ENCODE measurements at regions not wholly inside any gene's neighbourhood (a gene's known extent, or its start where the extent isn't known, plus 50 kb on each side); places are given as distances from the start of the nearest gene placed in this dataset.
"Not testable (repeated sequence)": the region's sequence is repeated elsewhere in the genome, so short reads cannot be mapped to it uniquely, and the experiment has no call there.

DNA sequence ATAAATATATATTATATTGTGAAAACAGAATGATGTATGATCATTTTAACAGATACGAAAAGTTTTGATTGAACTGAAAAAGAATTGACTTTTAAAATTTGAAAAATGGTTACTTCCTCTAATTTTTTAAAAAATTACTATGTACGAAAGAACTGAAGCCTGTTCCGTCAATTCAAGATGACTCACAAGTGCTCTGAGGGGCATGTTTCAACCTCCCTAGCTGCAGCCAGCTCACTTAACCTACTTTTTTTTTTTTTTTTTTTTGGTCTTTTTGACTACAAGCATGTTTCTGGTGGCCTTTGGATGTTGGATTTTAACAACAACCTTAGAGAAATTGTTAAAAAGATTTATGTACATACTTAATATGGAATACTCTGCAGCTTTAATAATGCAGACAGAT, 1139.3 kb downstream of the DIAPH3 start:
- DNase-seq, result no peak

DNA sequence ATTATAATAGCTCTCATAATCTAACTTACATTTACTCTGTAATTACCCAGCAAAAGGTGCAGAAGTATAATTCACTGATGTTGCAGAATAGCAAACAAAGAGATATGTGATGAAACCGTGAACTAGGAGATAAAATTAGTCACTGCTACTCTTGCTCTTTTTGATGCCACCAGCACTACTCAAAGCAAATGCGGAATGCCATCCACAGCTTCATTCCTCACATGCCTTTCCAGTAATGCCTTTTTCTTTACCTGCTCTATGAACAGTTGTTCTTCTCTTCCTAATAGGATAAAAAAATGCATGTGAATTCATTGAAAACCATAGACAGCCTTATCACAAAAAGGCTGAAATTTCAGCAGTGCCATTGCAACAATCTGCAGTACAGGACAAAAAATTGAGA, 1129.5 kb downstream of the DIAPH3 start:
- DNase-seq, result no peak

DNA sequence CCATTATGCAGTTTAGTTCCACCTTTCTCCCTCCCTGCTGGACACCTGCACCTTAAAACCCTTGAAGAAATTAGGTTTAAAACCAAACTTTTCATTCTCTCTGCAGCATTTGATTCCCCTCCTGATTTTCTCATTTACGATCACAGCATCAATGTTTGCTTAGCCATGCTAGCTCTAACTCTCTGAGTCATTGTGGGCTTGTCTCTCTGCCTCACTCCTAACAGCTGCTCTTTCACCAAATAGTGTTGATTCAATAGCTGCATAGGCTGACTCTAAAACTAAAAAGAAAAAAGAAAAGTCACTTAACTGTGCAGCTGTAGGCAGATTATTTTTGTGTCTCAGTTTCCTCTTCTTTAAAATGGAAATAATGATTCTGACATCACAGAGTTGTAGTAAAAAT, 1124.9 kb downstream of the DIAPH3 start:
- no peak for DNase-seq

GRCh38 chr13:59043016-59043415, 1120.7 kb downstream of the DIAPH3 start:
- DNase-seq, result no peak

DNA sequence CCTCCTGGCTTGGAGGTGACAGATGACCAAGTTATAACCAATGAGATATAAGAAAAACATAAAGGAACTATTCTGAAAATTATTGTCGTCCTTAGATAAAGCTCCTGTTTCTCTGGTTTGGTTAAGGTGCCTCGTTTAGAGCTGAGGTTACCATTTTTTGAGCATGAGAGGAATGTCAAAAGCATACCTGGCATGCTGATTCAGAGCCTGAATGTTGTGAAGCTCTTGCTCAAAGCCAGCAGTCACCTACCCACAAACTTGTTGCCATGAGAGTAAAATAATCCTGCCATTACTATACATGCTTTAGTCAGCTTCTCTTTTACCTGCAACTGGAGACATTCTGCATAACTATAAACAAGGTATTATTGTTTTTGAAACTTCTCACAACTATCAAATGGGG, 1116.2 kb downstream of the DIAPH3 start:
- no peak for DNase-seq

- DNase-seq, result no peak
These were observed 1102.1 kb downstream of the DIAPH3 start for GRCh38 chr13:59061621-59062020.

DNA sequence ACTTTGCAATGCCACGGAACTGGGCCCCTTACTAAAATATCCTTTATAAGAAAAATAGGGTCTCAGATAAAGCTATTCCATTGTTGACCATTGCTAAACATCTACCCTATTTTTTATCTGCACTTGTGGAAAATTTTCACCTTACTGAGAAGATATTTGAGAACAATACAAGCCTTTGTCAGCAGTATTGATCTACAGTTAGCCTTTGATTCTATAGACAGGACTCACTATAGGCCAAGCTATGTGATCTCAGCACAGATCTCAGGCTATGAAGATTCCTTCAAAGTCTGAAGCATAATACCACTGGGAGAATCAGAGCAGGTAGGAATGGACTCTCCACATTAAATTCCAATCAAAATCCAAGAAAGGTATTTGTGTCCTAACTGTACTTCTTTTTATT, 1099.7 kb downstream of the DIAPH3 start:
- DNase-seq, result no peak

GRCh38 chr13:59076386-59076785, 1087.3 kb downstream of the DIAPH3 start:
- not testable (repeated sequence) for DNase-seq

GRCh38 chr13:59086147-59086546, 1077.6 kb downstream of the DIAPH3 start:
- no peak for DNase-seq

DNA sequence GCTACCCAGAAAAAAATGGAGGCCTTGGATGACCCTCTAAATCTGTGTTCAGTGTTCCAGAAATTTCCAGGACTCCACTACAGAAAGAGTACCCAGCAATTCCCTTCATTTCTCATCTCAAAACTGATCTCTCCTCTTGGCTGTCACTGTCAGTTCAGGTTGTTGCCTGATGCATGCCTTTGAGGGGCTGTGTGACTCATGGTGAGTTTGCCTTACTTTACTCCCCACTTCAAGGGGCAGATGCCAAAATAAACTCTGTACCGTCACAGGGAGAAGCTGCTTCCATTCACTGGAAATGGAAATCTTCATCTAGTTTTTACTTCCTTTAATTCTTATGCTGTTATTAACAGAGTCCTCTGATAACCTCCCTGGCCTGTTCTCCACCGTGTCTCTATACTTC, 1075.0 kb downstream of the DIAPH3 start:
- no peak for DNase-seq

GRCh38 chr13:59094181-59094580, 1069.5 kb downstream of the DIAPH3 start:
- DNase-seq, result no peak

GRCh38 chr13:59099182-59099974, 1064.3 kb downstream of the DIAPH3 start:
- DNase-seq, result no peak

DNA sequence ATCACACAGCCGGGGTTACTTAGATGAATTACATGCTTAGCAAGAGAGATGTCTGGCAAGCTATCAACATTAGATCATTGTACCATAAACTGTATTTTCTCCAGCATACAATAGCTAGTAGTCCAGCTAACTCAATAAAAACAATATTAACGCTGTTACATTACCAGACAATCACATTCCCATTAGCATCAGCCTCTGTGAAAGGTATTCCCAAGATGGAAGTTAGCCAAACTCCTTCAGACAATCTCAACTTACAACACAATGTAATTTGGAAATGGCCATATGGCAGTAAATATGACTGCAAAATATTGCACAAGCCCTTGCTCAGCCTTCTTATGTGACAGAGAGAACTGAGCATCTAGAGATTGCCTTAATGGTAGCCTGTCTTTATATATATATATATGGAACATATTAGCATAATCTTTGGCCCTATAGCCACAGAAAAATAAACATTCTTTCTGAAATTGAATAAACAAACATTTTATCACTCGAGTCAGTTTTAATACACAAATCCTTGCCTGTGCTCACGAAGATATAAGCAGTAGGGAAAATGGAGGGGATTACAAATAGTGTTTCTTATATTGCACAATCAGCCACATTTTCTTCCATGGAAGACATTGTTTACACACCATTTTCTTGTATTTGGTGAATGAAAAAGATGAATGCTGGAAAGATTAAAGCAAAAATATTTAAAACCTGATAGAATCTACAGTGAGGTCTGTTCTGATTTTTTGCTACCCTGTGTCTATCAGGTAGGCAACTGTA, 1060.5 kb downstream of the DIAPH3 start:
- no peak for DNase-seq

- no peak for DNase-seq
These were observed 1052.0 kb downstream of the DIAPH3 start for GRCh38 chr13:59111751-59112171.

GRCh38 chr13:59112221-59112718, 1051.5 kb downstream of the DIAPH3 start:
- DNase-seq, result no peak

DNA sequence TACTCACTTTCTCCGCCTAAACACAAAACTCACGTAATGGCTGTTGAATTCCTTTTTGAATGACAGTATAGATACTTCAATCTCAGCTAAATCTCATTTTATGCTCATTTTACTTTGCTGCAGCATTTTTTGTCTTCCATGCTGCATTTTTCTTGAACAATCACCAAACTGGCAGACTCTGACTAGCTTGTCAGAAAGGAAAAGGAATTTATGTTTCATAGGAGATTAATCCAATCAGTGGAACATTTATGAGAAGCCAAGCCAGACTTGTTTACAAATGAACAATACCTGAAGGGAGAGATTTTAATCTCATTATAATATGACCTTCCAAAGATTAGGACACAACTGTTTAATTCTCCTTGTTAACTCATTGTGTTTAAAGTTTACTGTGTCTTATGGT, 1044.3 kb downstream of the DIAPH3 start:
- DNase-seq, result no peak

- DNase-seq, result no peak
These were observed 1043.4 kb downstream of the DIAPH3 start for GRCh38 chr13:59120297-59120843.

DNA sequence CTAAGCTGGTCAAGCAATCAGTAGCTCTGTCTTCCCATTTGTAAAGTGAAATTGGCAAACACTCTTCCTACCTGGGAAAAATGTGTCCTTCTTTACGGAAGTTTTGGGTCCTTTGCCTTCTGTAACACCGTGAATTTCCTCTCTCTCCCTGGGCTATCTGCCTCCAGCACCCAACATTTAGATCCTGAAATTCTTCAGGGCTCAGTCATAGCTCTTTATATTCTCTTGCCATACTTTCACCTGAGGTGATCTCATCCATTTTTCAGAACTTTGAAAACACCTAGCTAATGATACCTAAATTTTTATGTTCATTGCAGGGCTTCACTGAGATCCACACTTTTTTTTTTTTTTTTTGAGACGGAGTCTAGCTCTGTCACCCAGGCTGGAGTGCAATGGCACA, 1042.2 kb downstream of the DIAPH3 start:
- no peak for DNase-seq

DNA sequence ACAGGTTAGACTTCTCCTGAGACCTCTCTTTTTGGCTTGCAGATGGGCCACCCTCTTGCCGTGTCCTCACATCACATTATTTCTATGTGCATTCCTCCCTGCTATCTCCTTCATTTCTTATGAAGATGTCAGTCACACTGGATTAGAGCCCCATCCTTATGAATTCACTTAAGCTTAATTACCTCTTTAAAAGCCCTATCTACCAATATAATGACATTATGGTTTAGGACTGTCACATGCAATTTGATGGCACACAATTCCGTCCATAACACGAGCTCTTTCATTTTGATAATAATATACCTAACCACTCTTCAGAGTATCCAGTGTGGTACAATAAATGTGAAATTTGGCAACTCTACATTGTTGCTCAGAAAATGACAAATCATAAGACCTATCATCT, 1037.3 kb downstream of the DIAPH3 start:
- DNase-seq, result no peak

- no peak for DNase-seq
These were observed 1029.8 kb downstream of the DIAPH3 start for GRCh38 chr13:59133903-59134302.

DNA sequence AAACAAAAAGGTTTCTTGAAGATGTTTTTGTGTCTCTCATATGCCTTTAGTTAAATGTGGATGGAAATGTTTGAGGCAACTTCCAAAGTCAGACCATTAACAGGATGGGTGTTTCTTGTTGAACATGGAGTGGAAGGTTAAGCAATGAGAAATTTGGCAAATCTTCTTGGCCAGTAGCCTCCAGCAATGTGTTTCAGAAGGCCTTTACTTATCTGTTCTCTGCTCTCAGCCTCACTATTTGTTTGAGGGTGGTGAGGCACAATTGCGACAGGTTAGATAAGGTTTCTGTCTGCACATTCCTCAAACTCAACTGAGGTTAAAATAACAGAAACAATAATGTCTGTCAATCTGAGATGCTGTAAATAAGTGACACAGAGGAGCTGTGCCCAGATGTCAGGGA, 1019.0 kb downstream of the DIAPH3 start:
- no peak for DNase-seq

- DNase-seq, result no peak
These were observed 1018.3 kb downstream of the DIAPH3 start for GRCh38 chr13:59145381-59145780.

GRCh38 chr13:59157181-59157580, 1006.5 kb downstream of the DIAPH3 start:
- no peak for DNase-seq

- no peak for DNase-seq
These were observed 997.6 kb downstream of the DIAPH3 start for GRCh38 chr13:59166174-59166573.
